ENCODE measurements at regions not wholly inside any gene's neighbourhood (a gene's known extent, or its start where the extent isn't known, plus 50 kb on each side); places are given as distances from the start of the nearest gene placed in this dataset.

DNA sequence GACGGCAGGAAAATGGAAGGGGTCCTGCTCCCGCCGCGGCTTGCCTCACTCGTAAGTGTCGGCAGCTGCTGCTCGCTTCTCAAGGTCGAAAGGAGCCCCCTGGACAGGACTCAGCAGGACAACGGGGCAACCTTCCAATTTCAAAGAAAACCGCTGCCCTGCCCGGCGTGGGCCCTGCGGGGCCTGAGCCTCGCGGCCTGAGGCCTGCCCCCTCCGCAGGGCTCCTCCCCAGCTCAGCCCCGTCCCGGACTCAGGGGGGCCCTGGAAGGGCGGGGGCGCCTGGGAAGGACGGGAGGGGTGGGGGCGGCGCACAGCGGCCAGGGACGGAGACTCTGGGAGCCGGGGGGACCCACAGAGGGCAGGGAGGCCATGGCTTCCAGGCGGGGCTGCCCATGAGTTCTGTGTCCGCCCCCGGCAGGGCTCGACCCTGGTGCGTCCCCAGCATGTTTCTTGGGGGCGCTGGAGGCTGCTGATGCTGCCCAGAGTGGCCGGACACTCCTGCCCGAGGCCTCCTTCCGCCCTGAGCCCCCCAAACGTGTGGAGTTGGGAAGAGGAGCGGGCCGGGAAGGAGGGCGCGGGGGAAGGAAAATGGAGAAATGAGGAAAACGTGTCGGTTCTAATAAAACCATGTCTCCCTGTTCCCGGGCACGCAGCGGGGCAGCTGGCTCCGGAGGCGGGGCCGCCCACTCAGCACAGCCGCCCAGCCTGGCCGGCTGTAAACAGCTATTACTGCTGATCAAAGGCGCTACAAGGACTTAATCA, 114.6 kb downstream of the DLL1 start:
- TF ChIP-seq, protein P1, sequence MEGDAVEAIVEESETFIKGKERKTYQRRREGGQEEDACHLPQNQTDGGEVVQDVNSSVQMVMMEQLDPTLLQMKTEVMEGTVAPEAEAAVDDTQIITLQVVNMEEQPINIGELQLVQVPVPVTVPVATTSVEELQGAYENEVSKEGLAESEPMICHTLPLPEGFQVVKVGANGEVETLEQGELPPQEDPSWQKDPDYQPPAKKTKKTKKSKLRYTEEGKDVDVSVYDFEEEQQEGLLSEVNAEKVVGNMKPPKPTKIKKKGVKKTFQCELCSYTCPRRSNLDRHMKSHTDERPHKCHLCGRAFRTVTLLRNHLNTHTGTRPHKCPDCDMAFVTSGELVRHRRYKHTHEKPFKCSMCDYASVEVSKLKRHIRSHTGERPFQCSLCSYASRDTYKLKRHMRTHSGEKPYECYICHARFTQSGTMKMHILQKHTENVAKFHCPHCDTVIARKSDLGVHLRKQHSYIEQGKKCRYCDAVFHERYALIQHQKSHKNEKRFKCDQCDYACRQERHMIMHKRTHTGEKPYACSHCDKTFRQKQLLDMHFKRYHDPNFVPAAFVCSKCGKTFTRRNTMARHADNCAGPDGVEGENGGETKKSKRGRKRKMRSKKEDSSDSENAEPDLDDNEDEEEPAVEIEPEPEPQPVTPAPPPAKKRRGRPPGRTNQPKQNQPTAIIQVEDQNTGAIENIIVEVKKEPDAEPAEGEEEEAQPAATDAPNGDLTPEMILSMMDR (IDR thresholded peaks at IDR 0.05): no peak
- no peak for TF ChIP-seq POLR2A (IDR thresholded peaks at IDR 0.05)
